ENCODE measurements at regions not wholly inside any gene's neighbourhood (a gene's known extent, or its start where the extent isn't known, plus 50 kb on each side); places are given as distances from the start of the nearest gene placed in this dataset.
A peak's percentile ranks its signal among the peaks of the same experiment; 100 is the strongest.

GRCh38 chr4:165656399-165656798 is 216.6 kb upstream of the TLL1 start:
- Histone ChIP-seq H3K9me1 (replicated peaks; ENCODE audit: control insufficient read depth, extremely low read depth, insufficient read depth, low read length) (no peaks in the 10 kb centered on the region), H3K9ac (replicated peaks; ENCODE audit: extremely low read depth, insufficient read depth, low read length) (no peak overlapping the region), H4K20me1 (replicated peaks; ENCODE audit: control insufficient read depth, extremely low read depth, insufficient read depth, low read length) (no peaks in the 10 kb centered on the region), H3K4me3 (replicated peaks in 1 of 3; ENCODE audit: insufficient read depth in 1 of 3, low read depth in 1 of 3, low read length in 3 of 3) (no peak overlapping the region), H3K79me2 (ENCODE audit: control insufficient read depth, insufficient read depth, low read length) (no peaks in the 10 kb centered on the region), H3K4me1 (ENCODE audit: control insufficient read depth, extremely low read depth, insufficient read depth, low read length) (peaks cover 11% of the 10 kb centered on the region), H3K36me3 (ENCODE audit: control insufficient read depth in 2 of 2, extremely low read depth in 1 of 2, insufficient read depth in 2 of 2, low read length in 2 of 2) (no peaks in the 10 kb centered on the region), H3K27ac (ENCODE audit: insufficient read depth, low read depth, low read length) (no peak overlapping the region), H3K4me2 (ENCODE audit: insufficient read depth, low read length) (no peak overlapping the region), H2AFZ (ENCODE audit: low read depth, low read length) (peak overlapping the region; percentile 32), H3K27me3 (ENCODE audit: control insufficient read depth in 2 of 2, insufficient read depth in 2 of 2, low read length in 2 of 2) (no peaks in the 10 kb centered on the region), H3K9me3 (replicated peaks; ENCODE audit: control insufficient read depth, insufficient read depth, low read length) (no peaks in the 10 kb centered on the region)
- DNase-seq (ENCODE audit: low read depth, low spot score) = no peak
- ChIA-PET POLR2A (no interaction called here), CTCF (interaction anchor here (1.4 kb wide), 1 partner anchor 22 kb away, joined by 3 read pairs; no protein-coding TSS in a partner anchor)
- dilution Hi-C loops (cut with MboI; ENCODE audit: extremely low pct_ligation_motif_present, low sequenced_read_pairs) (no loop called here), intact Hi-C loops (cut with micrococcal nuclease) (no loop called here)
- BruUV-seq (replicated peaks) = no TSS peak
- FAIRE-seq = no peak
- TF ChIP-seq POLR2A (IDR thresholded peaks at IDR 0.05; ENCODE audit: low read depth, low read length) (no peak), MAX (IDR thresholded peaks at IDR 0.05; ENCODE audit: insufficient read depth, insufficient read length) (no peak), MYC (IDR thresholded peaks at IDR 0.05; ENCODE audit: low read depth, low read length) (no peak)

- no peaks in the 10 kb centered on the region for H3K27me3 ChIP-seq (ENCODE audit: control insufficient read depth in 2 of 2, insufficient read depth in 2 of 2, low read length in 2 of 2)
- no peaks in the 10 kb centered on the region for H3K9me1 ChIP-seq (replicated peaks; ENCODE audit: control insufficient read depth, extremely low read depth, insufficient read depth, low read length)
- no peaks in the 10 kb centered on the region for H3K36me3 ChIP-seq (ENCODE audit: control insufficient read depth in 2 of 2, extremely low read depth in 1 of 2, insufficient read depth in 2 of 2, low read length in 2 of 2)
- no peak for DNase-seq (ENCODE audit: low read depth, low spot score)
- H3K4me1 ChIP-seq (ENCODE audit: control insufficient read depth, extremely low read depth, insufficient read depth, low read length) = peaks cover 11% of the 10 kb centered on the region
- TF ChIP-seq CTCF (IDR thresholded peaks at IDR 0.05; ENCODE audit: extremely low read depth in 1 of 2, insufficient read depth in 1 of 2, low read depth in 1 of 2, low read length in 2 of 2) (no peak), POLR2A (IDR thresholded peaks at IDR 0.05; ENCODE audit: low read depth, low read length) (no peak), MAX (IDR thresholded peaks at IDR 0.05; ENCODE audit: insufficient read depth, insufficient read length) (no peak), GATA2 (IDR thresholded peaks at IDR 0.05; ENCODE audit: insufficient read depth, insufficient read length, low read depth, low read length) (no peak)
- no TSS peak for BruUV-seq (replicated peaks)
- H3K9ac ChIP-seq (replicated peaks; ENCODE audit: extremely low read depth, insufficient read depth, low read length) = no peak overlapping the region
- H3K4me3 ChIP-seq (replicated peaks in 1 of 3; ENCODE audit: insufficient read depth in 1 of 3, low read depth in 1 of 3, low read length in 3 of 3) = no peak overlapping the region
- no peak overlapping the region for H3K4me2 ChIP-seq (ENCODE audit: insufficient read depth, low read length)
- H4K20me1 ChIP-seq (replicated peaks; ENCODE audit: control insufficient read depth, extremely low read depth, insufficient read depth, low read length) = no peaks in the 10 kb centered on the region
- ChIA-PET CTCF (interaction anchor here (1.4 kb wide), 1 partner anchor 21 kb away, joined by 3 read pairs; no protein-coding TSS in a partner anchor), POLR2A (no interaction called here)
- H3K27ac ChIP-seq (ENCODE audit: insufficient read depth, low read depth, low read length) = no peak overlapping the region
- no peaks in the 10 kb centered on the region for H3K9me3 ChIP-seq (replicated peaks; ENCODE audit: control insufficient read depth, insufficient read depth, low read length)
- dilution Hi-C loops (cut with MboI; ENCODE audit: extremely low pct_ligation_motif_present, low sequenced_read_pairs) (no loop called here), intact Hi-C loops (cut with micrococcal nuclease) (no loop called here)
- peak overlapping the region; percentile 61 for H2AFZ ChIP-seq (ENCODE audit: low read depth, low read length)
- FAIRE-seq = no peak
- no peaks in the 10 kb centered on the region for H3K79me2 ChIP-seq (ENCODE audit: control insufficient read depth, insufficient read depth, low read length)
These were observed 216.1 kb upstream of the TLL1 start for GRCh38 chr4:165656829-165657490.
